NOMO-1 treated with DMSO at 0.1 percent for 48 hours (cell line): ENCODE measurements at regions not wholly inside any gene's neighbourhood (a gene's known extent, or its start where the extent isn't known, plus 50 kb on each side); places are given as distances from the start of the nearest gene placed in this dataset.

Source experiments
- DNase-seq: peaks from one replicate; lab custom pipeline; 2025; ENCODE audit not compliant: unreplicated experiment; lab: John Stamatoyannopoulos, UW

DNA sequence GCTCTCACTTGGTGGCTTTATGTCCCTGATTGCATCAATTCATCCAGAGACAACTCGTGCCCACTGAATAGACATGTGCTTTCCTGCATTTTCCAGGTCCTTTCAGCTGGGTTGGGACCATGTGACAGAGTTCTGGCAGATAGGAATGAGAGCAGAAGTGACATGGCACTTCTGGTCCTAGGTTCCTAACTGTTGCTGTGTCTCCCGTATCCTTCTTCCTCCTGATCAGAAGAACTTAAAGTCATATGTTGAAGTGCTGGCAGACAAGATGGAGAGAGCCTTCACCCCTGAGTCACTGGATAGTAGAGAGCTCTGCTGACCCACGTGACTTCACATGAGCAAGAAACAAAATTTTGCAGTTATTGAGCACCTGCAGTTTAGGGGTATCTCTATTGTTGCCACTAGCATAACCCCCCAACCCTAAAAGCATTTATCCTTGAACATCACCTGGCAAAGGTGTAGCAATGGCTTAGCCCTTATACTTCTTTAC, 80.0 kb downstream of the NREP start:
- DNase-seq = no peak

DNA sequence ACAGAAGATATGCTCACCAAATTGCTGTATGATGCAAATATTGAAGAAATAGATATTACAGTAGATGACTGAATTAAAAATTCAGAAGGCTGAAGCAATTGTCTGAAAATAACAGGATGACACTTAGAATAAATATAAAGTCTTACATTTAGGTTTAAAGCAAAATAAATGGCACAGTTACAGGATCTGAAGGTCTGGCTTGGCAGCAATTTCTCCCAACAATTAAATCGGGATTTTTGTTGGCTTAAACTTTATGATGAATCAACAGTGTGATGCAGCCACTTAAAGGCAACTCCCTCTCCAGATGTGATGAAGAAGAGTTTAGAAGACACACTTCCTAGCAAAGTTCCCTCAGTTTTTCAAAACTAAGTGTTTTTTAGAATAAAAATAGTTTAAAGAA, 80.5 kb downstream of the NREP start:
- DNase-seq = no peak

DNA sequence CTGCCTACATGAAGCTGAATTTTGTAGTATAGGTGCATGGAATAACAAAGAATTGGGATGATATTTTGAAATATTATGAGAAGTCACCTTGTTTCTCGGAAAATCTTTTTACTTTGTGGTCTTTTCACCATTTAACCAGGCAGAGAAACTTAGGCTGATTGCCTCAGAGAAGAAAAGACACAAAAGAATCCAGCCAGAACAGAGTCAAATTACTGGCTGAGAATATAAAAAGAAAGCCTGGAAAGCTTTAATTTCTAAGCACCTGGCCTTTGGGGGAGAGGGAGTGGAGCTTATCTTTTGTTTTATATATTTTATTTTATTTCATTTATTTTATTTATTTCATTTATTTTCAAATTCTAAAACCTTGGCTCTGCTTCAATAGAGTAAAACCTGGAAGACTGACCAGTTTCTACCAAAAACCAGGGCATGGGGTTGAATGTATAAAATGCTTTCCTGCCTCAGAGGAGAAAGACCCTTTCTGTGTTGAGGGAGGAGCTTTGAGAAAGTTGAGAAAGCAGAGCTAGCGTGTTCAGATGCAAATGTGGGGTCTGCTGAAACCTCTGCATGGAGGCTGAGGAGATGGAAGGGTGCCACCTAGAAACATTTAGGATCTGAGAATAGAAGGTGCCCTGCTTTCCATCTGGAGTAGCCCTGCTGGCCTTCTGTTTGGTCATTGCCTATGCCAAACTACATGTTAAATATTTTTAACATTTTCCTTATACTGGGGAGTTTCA, 81.6 kb downstream of the NREP start:
- no peak for DNase-seq

DNA sequence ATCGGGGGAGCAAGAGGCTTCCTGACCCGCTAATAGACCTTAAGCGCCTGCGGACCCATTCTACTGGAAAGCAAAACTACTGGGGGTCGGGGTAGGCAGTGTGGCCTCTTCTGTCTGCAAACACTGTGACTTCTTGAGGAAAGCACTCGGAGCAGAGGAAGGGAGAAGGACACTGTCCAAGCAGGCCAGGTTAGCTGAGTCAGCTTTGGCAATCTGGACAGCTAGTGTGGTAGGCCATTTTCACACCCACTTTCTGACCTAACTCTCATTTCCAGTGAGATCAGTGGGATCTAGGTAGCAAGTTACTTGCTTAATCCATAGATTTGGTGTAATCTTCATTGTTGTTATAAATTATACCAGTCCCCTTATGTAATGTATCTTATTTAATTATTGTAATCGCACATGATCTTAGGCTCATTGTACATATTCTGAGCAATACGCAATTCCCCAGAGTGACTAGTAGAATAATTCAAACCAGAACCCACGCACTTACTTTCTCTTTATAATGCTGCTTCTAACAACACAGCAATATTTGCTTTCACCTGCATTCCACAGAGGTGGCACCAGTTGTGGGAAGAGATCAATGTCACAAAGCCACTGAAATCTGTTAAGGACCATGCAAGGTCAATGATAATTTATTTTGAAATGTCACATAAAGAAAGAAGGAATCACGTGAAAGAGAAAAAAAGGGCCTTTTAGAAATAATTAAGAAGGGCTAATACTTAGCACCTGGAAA, 82.9 kb downstream of the NREP start:
- DNase-seq = no peak

DNA sequence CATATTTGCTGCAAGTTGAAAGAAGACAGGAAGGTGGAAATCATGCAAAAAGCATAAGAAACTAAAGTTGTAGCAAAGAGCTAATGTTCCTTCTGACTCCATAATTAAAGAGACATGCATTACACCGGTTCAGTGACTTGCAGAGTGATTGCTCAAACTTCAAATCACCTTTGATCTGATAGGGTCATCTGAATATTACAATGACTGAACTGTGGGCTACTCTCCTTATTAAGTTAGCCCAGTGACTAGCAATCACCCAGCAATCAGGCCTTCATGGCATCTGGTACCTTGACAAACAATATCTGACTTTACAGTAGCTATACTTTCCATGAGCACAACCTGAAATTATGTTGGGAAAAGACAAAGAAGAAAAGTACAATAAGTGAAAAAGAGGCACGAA, 84.9 kb downstream of the NREP start:
- no peak for DNase-seq

- no peak for DNase-seq
Measured at GRCh38 chr5:111670826-111671492, 86.0 kb downstream of the NREP start.

GRCh38 chr5:111668477-111669414, 88.2 kb downstream of the NREP start:
- DNase-seq = no peak

- DNase-seq = peak; percentile 46
Measured at GRCh38 chr5:111667128-111667736, 89.8 kb downstream of the NREP start.

DNA sequence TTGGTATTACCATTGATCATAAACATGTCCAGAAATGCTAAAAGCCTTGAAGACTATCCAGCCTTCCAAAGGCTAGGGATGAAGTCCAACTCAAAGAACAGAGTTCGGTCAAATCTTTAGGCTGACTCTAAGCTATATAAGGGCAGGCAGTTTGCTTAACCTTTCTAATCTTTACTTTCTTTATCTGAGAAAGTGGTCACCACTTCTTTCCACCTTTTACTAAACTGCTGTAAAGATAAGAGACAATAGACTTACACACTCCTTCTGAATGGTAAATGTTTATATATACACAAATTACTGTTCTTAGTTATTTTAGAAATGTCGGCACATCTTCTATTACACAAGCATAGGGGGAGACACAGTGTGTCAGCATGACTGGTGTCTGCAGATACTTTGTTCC, 100.4 kb downstream of the NREP start:
- DNase-seq = peak; percentile 72

GRCh38 chr5:111655169-111655924, 101.6 kb downstream of the NREP start:
- peak; percentile 63 for DNase-seq

DNA sequence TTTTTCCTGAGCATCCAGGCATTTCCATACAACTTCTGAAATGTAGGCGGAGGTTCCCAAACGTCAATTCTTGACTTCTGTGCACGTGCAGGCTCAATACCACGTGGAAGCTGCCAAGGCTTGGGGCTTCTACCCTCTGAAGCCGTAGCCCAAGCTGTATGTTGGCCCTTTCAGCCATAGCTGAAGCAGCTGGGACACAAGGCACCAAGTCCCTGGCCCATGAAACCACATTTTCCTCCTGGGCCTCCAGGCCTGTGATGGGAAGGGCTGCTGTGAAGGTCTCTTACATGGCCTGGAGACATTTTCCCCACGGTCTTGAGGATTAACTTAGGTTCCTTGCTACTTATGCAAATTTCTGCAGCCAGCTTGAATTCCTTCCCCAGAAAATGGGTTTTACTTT, 103.6 kb downstream of the NREP start:
- DNase-seq = no peak

GRCh38 chr5:111649516-111649915, 107.5 kb downstream of the NREP start:
- DNase-seq = no peak

DNA sequence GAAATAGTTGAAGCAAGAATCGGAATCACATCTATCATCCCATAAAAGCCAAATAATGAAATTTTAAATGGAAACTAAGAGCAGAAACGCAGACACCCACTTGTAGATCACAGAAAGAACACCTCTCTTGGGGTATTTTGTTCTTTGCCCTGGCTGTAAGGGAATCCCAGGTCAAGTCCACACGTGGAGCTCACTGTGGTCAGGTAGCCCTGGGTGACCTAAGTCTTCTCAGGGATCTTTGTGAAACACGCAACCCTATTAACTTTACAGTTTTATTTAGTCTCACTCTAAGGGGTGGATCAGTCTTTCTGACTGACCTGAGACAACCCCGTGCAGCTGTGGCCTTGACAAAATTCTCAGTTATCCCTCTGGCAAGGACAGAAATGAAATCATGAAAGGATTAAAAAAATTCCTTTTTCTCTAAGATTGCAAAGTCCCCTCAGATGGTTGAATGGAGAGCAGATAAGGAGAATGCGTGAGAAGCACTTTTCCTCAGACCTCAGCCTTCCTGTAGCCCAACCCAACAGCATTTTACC, 111.6 kb downstream of the NREP start:
- DNase-seq = no peak

GRCh38 chr5:111643499-111643898, 113.5 kb downstream of the NREP start:
- DNase-seq = no peak

DNA sequence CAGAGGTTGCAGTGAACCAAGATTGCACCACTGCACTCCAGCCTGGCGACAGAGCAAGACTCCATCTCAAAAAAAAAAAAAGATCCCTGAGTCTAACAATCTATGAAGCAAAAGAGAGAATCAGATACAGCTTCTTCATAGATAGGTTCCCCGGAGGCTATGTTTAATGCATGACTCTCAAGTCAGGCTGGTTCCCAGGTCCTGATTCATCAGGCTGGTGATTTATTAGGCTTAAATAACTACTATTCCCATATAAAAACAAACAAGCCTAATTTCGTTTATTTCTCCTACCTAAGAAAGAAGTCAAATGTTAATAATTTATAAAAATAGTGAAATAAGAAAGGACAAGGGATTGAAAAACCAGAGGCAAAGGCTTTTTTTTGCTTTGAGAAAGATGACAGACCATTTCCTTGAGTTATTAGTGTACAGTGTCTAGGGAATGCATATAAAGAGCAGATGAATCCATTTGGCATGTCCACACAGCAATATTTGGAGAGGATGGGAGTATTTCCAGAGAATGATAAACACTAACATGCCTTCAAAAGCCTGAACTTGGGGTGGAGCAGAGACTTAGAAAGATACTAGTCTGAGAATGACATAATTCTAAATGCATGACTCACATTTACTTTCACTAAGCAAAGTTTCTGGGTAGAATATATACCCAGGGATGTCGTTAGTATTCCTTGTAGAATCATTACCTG, 115.3 kb downstream of the NREP start:
- no peak for DNase-seq

- DNase-seq = no peak
Measured at GRCh38 chr5:111639912-111640311, 117.1 kb downstream of the NREP start.

GRCh38 chr5:111636736-111637135, 120.3 kb downstream of the NREP start:
- DNase-seq = no peak

DNA sequence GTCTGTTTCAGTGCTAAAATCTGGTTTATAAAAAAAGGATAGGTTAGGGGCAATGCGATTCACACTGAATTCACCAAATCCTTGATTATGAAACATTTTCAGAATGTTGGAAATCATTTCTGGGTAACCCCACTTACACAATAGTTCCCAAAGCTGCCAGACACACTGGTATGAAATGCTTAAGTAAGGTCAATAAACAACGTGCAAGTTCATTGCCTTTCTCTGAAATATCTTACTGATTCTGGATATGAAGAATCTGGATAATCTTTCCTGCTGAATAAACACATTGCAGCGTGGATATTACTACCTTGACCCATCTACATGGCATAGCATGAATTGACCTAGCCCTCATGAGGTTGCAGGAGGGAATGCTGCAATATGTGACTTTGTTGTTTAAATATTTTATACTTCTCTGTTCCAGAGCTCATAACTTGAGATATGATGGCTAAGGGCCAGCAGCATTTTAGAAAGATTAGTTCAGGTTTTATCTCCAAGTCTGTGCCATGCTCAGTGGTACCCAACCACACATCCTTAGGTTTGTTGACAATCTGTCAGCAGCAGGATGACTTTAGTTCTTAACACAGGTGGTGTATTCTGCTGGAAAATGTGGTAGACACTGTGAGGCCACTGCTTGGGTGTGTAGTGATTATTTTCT, 121.0 kb downstream of the NREP start:
- DNase-seq = no peak
